NCI-H82 treated with DMSO at 0.1 percent for 48 hours (cell line): ENCODE measurements at regions not wholly inside any gene's neighbourhood (a gene's known extent, or its start where the extent isn't known, plus 50 kb on each side); places are given as distances from the start of the nearest gene placed in this dataset.
A peak's percentile ranks its signal among the peaks of the same experiment; 100 is the strongest.

Experiments
- DNase-seq: peaks from one replicate; lab custom pipeline; 2025; ENCODE audit not compliant: unreplicated experiment; lab: John Stamatoyannopoulos, UW

GRCh38 chr7:25965405-25966123 lies 186.4 kb upstream of the NFE2L3 start:
- DNase-seq: no peak

GRCh38 chr7:25966469-25966868 lies 185.5 kb upstream of the NFE2L3 start:
- no peak for DNase-seq

- no peak for DNase-seq
Measured at GRCh38 chr7:25967278-25968204, 184.5 kb upstream of the NFE2L3 start.

GRCh38 chr7:25968205-25968993 lies 183.6 kb upstream of the NFE2L3 start:
- no peak for DNase-seq

GRCh38 chr7:25970356-25970755 lies 181.6 kb upstream of the NFE2L3 start:
- no peak for DNase-seq

GRCh38 chr7:25970911-25971310 lies 181.1 kb upstream of the NFE2L3 start:
- DNase-seq: no peak

GRCh38 chr7:25976630-25977029 lies 175.4 kb upstream of the NFE2L3 start:
- DNase-seq: no peak

GRCh38 chr7:25978466-25978865 lies 173.5 kb upstream of the NFE2L3 start:
- DNase-seq: no peak

GRCh38 chr7:25979605-25980004 lies 172.4 kb upstream of the NFE2L3 start:
- DNase-seq: no peak

GRCh38 chr7:25982684-25983083 lies 169.3 kb upstream of the NFE2L3 start:
- no peak for DNase-seq

GRCh38 chr7:25985196-25985595 lies 166.8 kb upstream of the NFE2L3 start:
- DNase-seq: no peak

GRCh38 chr7:25988640-25989039 lies 163.4 kb upstream of the NFE2L3 start:
- no peak for DNase-seq

GRCh38 chr7:25989140-25989705 lies 162.8 kb upstream of the NFE2L3 start:
- no peak for DNase-seq

GRCh38 chr7:25994433-25994994 lies 157.5 kb upstream of the NFE2L3 start:
- DNase-seq: no peak

GRCh38 chr7:25995216-25995615 lies 156.8 kb upstream of the NFE2L3 start:
- no peak for DNase-seq

GRCh38 chr7:25996006-25996408 lies 156.0 kb upstream of the NFE2L3 start:
- peak; percentile 44 for DNase-seq

- DNase-seq: no peak
Measured at GRCh38 chr7:25998499-25998898, 153.5 kb upstream of the NFE2L3 start.

GRCh38 chr7:26000841-26001240 lies 151.2 kb upstream of the NFE2L3 start:
- DNase-seq: no peak

GRCh38 chr7:26001662-26002244 lies 150.2 kb upstream of the NFE2L3 start:
- no peak for DNase-seq

- DNase-seq: no peak
Measured at GRCh38 chr7:26005683-26006410, 146.2 kb upstream of the NFE2L3 start.
